ENCODE measurements at regions not wholly inside any gene's neighbourhood (a gene's known extent, or its start where the extent isn't known, plus 50 kb on each side); places are given as distances from the start of the nearest gene placed in this dataset.

DNA sequence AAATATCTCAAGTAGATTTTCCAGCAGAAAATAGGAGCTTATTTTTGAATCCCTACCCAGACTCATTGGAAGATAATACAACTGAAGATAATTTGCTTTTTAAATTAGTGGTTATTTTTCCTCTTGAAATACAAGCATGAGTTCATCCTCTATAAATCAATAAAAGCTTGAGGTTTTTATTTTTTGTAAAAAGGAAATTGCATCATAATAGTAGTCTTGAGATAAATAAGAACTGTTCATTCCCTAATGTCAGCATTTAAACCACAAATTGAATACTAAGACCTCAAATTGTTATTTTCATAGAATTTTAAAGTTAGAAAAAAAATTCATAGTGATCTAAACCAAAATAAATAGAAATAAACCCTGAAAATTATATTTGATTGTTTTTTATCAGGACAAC, 719.1 kb downstream of the CD109 start:
- H3K79me2 ChIP-seq (ENCODE audit: control insufficient read depth, insufficient read depth, low read length, poor library complexity), result no peaks in the 10 kb centered on the region
- H4K91ac ChIP-seq (ENCODE audit: low read depth, low read length), result no peak overlapping the region
- H2BK12ac ChIP-seq (ENCODE audit: low read length), result no peak overlapping the region
- H4K12ac ChIP-seq (ENCODE audit: low read depth, low read length), result no peak overlapping the region
- H2AK5ac ChIP-seq (ENCODE audit: low read length), result no peak overlapping the region
- no peaks in the 10 kb centered on the region for H3K27me3 ChIP-seq (ENCODE audit: insufficient read depth, low read length)
- H3K27ac ChIP-seq (ENCODE audit: low read depth, low read length), result no peak overlapping the region
- H2BK5ac ChIP-seq (ENCODE audit: low read depth, low read length, poor library complexity), result no peak overlapping the region
- H3K9me3 ChIP-seq (ENCODE audit: insufficient read depth, low read depth, low read length), result no peaks in the 10 kb centered on the region
- no peak overlapping the region for H2AFZ ChIP-seq (ENCODE audit: insufficient read depth, low read length, poor library complexity)
- no peak overlapping the region for H2BK120ac ChIP-seq (ENCODE audit: insufficient read depth, low read length, poor library complexity)
- no peak overlapping the region for H3K14ac ChIP-seq (ENCODE audit: low read length)
- H3K4me2 ChIP-seq (ENCODE audit: low read length), result no peak overlapping the region
- DNase-seq, result no peak
- no peak overlapping the region for H3K9ac ChIP-seq (ENCODE audit: low read length)
- H3K18ac ChIP-seq (ENCODE audit: low read length), result no peak overlapping the region
- H3K4ac ChIP-seq (ENCODE audit: low read depth, low read length), result no peak overlapping the region
- H3K4me3 ChIP-seq (ENCODE audit: low read depth, low read length), result no peak overlapping the region
- H3K4me1 ChIP-seq (ENCODE audit: control insufficient read depth in 1 of 2, insufficient read depth in 2 of 2, low read length in 2 of 2), result no peaks in the 10 kb centered on the region
- no peaks in the 10 kb centered on the region for H3K36me3 ChIP-seq (ENCODE audit: control insufficient read depth in 1 of 2, insufficient read depth in 2 of 2, low read length in 2 of 2)
- H3K79me1 ChIP-seq (ENCODE audit: low read length), result no peaks in the 10 kb centered on the region
- no peak overlapping the region for H3K23ac ChIP-seq (ENCODE audit: low read length)
- no peak overlapping the region for H4K8ac ChIP-seq (ENCODE audit: low read depth, low read length)

- H3K79me1 ChIP-seq (ENCODE audit: low read length), result no peaks in the 10 kb centered on the region
- no peaks in the 10 kb centered on the region for H3K9me3 ChIP-seq (ENCODE audit: insufficient read depth, low read depth, low read length)
- whole genome bisulfite sequencing (ENCODE audit: extremely low coverage, insufficient coverage, insufficient read length), result no CpG with 5 or more reads among the region's 1 CpG
- no peak overlapping the region for H2BK120ac ChIP-seq (ENCODE audit: insufficient read depth, low read length, poor library complexity)
- no peak for DNase-seq
- no peaks in the 10 kb centered on the region for H3K4me1 ChIP-seq (ENCODE audit: control insufficient read depth in 1 of 2, insufficient read depth in 2 of 2, low read length in 2 of 2)
- no peak overlapping the region for H2AK5ac ChIP-seq (ENCODE audit: low read length)
- no peak overlapping the region for H3K4me3 ChIP-seq (ENCODE audit: low read depth, low read length)
- no peak overlapping the region for H3K4ac ChIP-seq (ENCODE audit: low read depth, low read length)
- H3K4me2 ChIP-seq (ENCODE audit: low read length), result no peak overlapping the region
- no peaks in the 10 kb centered on the region for H3K27me3 ChIP-seq (ENCODE audit: insufficient read depth, low read length)
- no peak overlapping the region for H4K12ac ChIP-seq (ENCODE audit: low read depth, low read length)
- no peak overlapping the region for H3K27ac ChIP-seq (ENCODE audit: low read depth, low read length)
- H3K79me2 ChIP-seq (ENCODE audit: control insufficient read depth, insufficient read depth, low read length, poor library complexity), result no peaks in the 10 kb centered on the region
- H4K8ac ChIP-seq (ENCODE audit: low read depth, low read length), result no peak overlapping the region
- H4K91ac ChIP-seq (ENCODE audit: low read depth, low read length), result no peak overlapping the region
- no peaks in the 10 kb centered on the region for H3K36me3 ChIP-seq (ENCODE audit: control insufficient read depth in 1 of 2, insufficient read depth in 2 of 2, low read length in 2 of 2)
- no peak overlapping the region for H3K14ac ChIP-seq (ENCODE audit: low read length)
- H2AFZ ChIP-seq (ENCODE audit: insufficient read depth, low read length, poor library complexity), result no peak overlapping the region
- H2BK5ac ChIP-seq (ENCODE audit: low read depth, low read length, poor library complexity), result no peak overlapping the region
- no peak overlapping the region for H2BK12ac ChIP-seq (ENCODE audit: low read length)
- H3K23ac ChIP-seq (ENCODE audit: low read length), result no peak overlapping the region
- no peak overlapping the region for H3K18ac ChIP-seq (ENCODE audit: low read length)
- no peak overlapping the region for H3K9ac ChIP-seq (ENCODE audit: low read length)
These were observed 714.6 kb downstream of the CD109 start for GRCh38 chr6:74410630-74411029.

DNA sequence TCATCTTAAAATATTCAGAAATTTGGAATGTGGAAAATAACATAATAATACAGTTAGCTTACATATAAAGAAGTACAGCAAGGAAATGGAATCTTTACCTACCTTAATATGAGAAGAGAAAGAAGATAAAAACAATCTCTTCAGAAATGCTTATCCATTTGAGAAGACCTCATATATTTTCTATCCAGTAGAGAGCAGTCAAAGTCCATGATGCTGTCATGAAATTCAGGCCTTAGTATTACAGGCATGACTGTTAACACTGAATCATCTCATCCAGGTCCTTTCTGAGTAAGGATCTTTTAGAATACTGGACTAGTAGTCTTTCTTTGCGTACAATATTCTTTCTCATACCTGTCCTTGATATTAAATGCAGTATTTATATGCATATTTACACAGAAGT, 713.4 kb downstream of the CD109 start:
- Histone ChIP-seq H2AFZ (ENCODE audit: insufficient read depth, low read length, poor library complexity) (no peak overlapping the region), H3K4me3 (ENCODE audit: low read depth, low read length) (no peak overlapping the region), H4K12ac (ENCODE audit: low read depth, low read length) (no peak overlapping the region), H3K36me3 (ENCODE audit: control insufficient read depth in 1 of 2, insufficient read depth in 2 of 2, low read length in 2 of 2) (no peaks in the 10 kb centered on the region), H3K9ac (ENCODE audit: low read length) (no peak overlapping the region), H3K27ac (ENCODE audit: low read depth, low read length) (no peak overlapping the region), H3K4me2 (ENCODE audit: low read length) (no peak overlapping the region), H3K18ac (ENCODE audit: low read length) (no peak overlapping the region), H4K91ac (ENCODE audit: low read depth, low read length) (no peak overlapping the region), H2BK12ac (ENCODE audit: low read length) (no peak overlapping the region), H3K4ac (ENCODE audit: low read depth, low read length) (no peak overlapping the region), H2AK5ac (ENCODE audit: low read length) (no peak overlapping the region), H2BK120ac (ENCODE audit: insufficient read depth, low read length, poor library complexity) (no peak overlapping the region), H4K8ac (ENCODE audit: low read depth, low read length) (no peak overlapping the region), H3K27me3 (ENCODE audit: insufficient read depth, low read length) (no peaks in the 10 kb centered on the region), H3K23ac (ENCODE audit: low read length) (no peak overlapping the region), H3K9me3 (ENCODE audit: insufficient read depth, low read depth, low read length) (no peaks in the 10 kb centered on the region), H3K79me1 (ENCODE audit: low read length) (no peaks in the 10 kb centered on the region), H2BK5ac (ENCODE audit: low read depth, low read length, poor library complexity) (no peak overlapping the region), H3K79me2 (ENCODE audit: control insufficient read depth, insufficient read depth, low read length, poor library complexity) (no peaks in the 10 kb centered on the region), H3K14ac (ENCODE audit: low read length) (no peak overlapping the region), H3K4me1 (ENCODE audit: control insufficient read depth in 1 of 2, insufficient read depth in 2 of 2, low read length in 2 of 2) (no peaks in the 10 kb centered on the region)
- DNase-seq, result peak in 1 of 2 donors; percentile 32
- WGBS (ENCODE audit: extremely low coverage, insufficient coverage, insufficient read length), result no CpG with 5 or more reads among the region's 1 CpG

DNA sequence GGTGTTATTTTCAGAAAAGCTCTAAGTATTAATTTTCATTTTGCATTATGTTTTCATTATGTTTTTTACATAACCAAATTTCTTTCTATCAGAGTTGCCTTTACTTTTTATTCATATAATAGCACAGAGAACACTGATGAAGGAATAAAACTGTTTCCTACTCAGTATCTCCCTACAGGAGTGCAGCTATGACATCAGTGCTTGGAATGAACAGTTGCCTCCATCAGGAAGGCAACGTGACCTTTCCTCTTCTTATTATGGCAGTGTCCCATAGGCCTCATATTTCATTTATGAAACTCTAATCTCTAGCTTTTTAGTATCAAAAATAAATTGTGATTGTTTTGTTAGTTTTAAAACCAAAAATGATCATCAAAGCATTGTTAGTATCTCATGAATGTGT, 712.8 kb downstream of the CD109 start:
- Histone ChIP-seq H3K18ac (ENCODE audit: low read length) (no peak overlapping the region), H2BK120ac (ENCODE audit: insufficient read depth, low read length, poor library complexity) (no peak overlapping the region), H3K23ac (ENCODE audit: low read length) (no peak overlapping the region), H3K9me3 (ENCODE audit: insufficient read depth, low read depth, low read length) (no peaks in the 10 kb centered on the region), H3K4me1 (ENCODE audit: control insufficient read depth in 1 of 2, insufficient read depth in 2 of 2, low read length in 2 of 2) (no peaks in the 10 kb centered on the region), H3K4ac (ENCODE audit: low read depth, low read length) (no peak overlapping the region), H3K4me3 (ENCODE audit: low read depth, low read length) (no peak overlapping the region), H2AK5ac (ENCODE audit: low read length) (no peak overlapping the region), H4K8ac (ENCODE audit: low read depth, low read length) (no peak overlapping the region), H3K36me3 (ENCODE audit: control insufficient read depth in 1 of 2, insufficient read depth in 2 of 2, low read length in 2 of 2) (no peaks in the 10 kb centered on the region), H2BK5ac (ENCODE audit: low read depth, low read length, poor library complexity) (no peak overlapping the region), H3K27ac (ENCODE audit: low read depth, low read length) (no peak overlapping the region), H3K79me2 (ENCODE audit: control insufficient read depth, insufficient read depth, low read length, poor library complexity) (no peaks in the 10 kb centered on the region), H3K9ac (ENCODE audit: low read length) (no peak overlapping the region), H2BK12ac (ENCODE audit: low read length) (no peak overlapping the region), H3K79me1 (ENCODE audit: low read length) (no peaks in the 10 kb centered on the region), H4K12ac (ENCODE audit: low read depth, low read length) (no peak overlapping the region), H3K27me3 (ENCODE audit: insufficient read depth, low read length) (no peaks in the 10 kb centered on the region), H3K14ac (ENCODE audit: low read length) (no peak overlapping the region), H4K91ac (ENCODE audit: low read depth, low read length) (no peak overlapping the region), H2AFZ (ENCODE audit: insufficient read depth, low read length, poor library complexity) (no peak overlapping the region), H3K4me2 (ENCODE audit: low read length) (no peak overlapping the region)
- WGBS (ENCODE audit: extremely low coverage, insufficient coverage, insufficient read length), result no CpG with 5 or more reads among the region's 1 CpG
- no peak for DNase-seq

DNA sequence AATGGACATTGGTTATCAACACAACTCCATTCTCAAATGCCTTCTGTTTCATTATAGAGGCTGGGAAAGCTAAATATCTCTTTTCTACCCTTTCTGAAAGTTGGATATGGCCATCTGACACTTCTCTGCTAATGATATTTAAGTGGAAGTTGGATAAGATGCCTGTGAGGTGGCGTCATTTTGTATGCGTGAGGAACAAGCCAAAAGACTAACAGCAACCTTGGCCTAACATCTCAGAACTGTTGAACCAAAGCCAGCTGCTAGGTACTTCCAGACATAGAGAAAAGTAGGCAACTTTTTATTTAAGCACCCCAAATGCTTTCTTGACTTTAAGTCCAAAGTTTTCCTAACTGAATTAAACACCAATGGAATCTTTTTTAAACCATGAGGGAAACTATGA, 708.4 kb downstream of the CD109 start:
- no peak overlapping the region for H4K91ac ChIP-seq (ENCODE audit: low read depth, low read length)
- no peak overlapping the region for H3K18ac ChIP-seq (ENCODE audit: low read length)
- H3K4ac ChIP-seq (ENCODE audit: low read depth, low read length), result no peak overlapping the region
- H2AK5ac ChIP-seq (ENCODE audit: low read length), result no peak overlapping the region
- no peak overlapping the region for H3K4me2 ChIP-seq (ENCODE audit: low read length)
- H2BK12ac ChIP-seq (ENCODE audit: low read length), result no peak overlapping the region
- H3K36me3 ChIP-seq (ENCODE audit: control insufficient read depth in 1 of 2, insufficient read depth in 2 of 2, low read length in 2 of 2), result no peaks in the 10 kb centered on the region
- no peaks in the 10 kb centered on the region for H3K27me3 ChIP-seq (ENCODE audit: insufficient read depth, low read length)
- H4K12ac ChIP-seq (ENCODE audit: low read depth, low read length), result no peak overlapping the region
- WGBS (ENCODE audit: extremely low coverage, insufficient coverage, insufficient read length), result no CpG with 5 or more reads among the region's 2 CpGs
- no peak overlapping the region for H2AFZ ChIP-seq (ENCODE audit: insufficient read depth, low read length, poor library complexity)
- H3K9me3 ChIP-seq (ENCODE audit: insufficient read depth, low read depth, low read length), result no peaks in the 10 kb centered on the region
- no peak for DNase-seq
- H3K27ac ChIP-seq (ENCODE audit: low read depth, low read length), result no peak overlapping the region
- H3K4me1 ChIP-seq (ENCODE audit: control insufficient read depth in 1 of 2, insufficient read depth in 2 of 2, low read length in 2 of 2), result no peaks in the 10 kb centered on the region
- no peak overlapping the region for H3K23ac ChIP-seq (ENCODE audit: low read length)
- H2BK120ac ChIP-seq (ENCODE audit: insufficient read depth, low read length, poor library complexity), result no peak overlapping the region
- no peak overlapping the region for H3K9ac ChIP-seq (ENCODE audit: low read length)
- H3K14ac ChIP-seq (ENCODE audit: low read length), result no peak overlapping the region
- no peaks in the 10 kb centered on the region for H3K79me1 ChIP-seq (ENCODE audit: low read length)
- H3K4me3 ChIP-seq (ENCODE audit: low read depth, low read length), result no peak overlapping the region
- H3K79me2 ChIP-seq (ENCODE audit: control insufficient read depth, insufficient read depth, low read length, poor library complexity), result no peaks in the 10 kb centered on the region
- H2BK5ac ChIP-seq (ENCODE audit: low read depth, low read length, poor library complexity), result no peak overlapping the region
- H4K8ac ChIP-seq (ENCODE audit: low read depth, low read length), result no peak overlapping the region
